GM10248 (cell line): ENCODE measurements at regions not wholly inside any gene's neighbourhood (a gene's known extent, or its start where the extent isn't known, plus 50 kb on each side); places are given as distances from the start of the nearest gene placed in this dataset.

Source experiments
- CTCF ChIA-PET: fragments of 300-600 bp; sonication (Branson Sonifier 250); formaldehyde crosslinking; extraction: SDS; loops from one replicate; lab custom pipeline; 2021; ENCODE audit warnings: antibody characterized with exemption; lab: Yijun Ruan, JAX
- POLR2A ChIA-PET: fragments of 350-650 bp; sonication (Branson Sonifier 250); formaldehyde crosslinking; extraction: SDS; loops from one replicate; lab custom pipeline; 2020; ENCODE audit warnings: antibody characterized with exemption; lab: Yijun Ruan, JAX
- DNase-seq: peaks from one replicate; pipeline ENCODE4 v3.0.0; 2012; ENCODE audit errors: extremely low spot score
- TF ChIP-seq, protein P1 (sequence below): IDR thresholded peaks from 2 replicates; pipeline ENCODE4 v1.5.1; 2012; ENCODE audit warnings: mild to moderate bottlenecking, low read depth; ENCODE audit errors: extremely low read depth, missing control alignments, control extremely low read depth

DNA sequence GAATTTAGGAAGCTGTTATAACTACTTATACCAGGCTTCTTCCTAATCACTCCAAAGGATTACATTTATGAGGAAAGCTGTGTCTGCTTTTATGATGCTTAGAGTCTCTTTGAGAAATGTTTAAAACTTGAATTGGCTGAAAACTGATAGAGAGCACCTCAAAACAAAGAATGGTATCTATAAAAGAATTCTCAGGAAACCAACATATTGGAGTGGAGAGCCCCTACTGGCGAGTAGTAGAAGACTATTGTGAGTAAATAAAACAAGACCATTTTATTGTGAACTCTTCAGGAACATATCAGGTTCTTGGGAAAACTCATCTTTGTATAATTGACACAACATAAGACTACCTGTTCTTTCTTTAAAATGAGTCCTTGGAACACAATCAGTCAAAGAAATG is 578.6 kb downstream of the RERGL start:
- no peak for DNase-seq
- CTCF ChIA-PET: no interaction called here
- POLR2A ChIA-PET: no interaction called here
- TF ChIP-seq, protein P1, sequence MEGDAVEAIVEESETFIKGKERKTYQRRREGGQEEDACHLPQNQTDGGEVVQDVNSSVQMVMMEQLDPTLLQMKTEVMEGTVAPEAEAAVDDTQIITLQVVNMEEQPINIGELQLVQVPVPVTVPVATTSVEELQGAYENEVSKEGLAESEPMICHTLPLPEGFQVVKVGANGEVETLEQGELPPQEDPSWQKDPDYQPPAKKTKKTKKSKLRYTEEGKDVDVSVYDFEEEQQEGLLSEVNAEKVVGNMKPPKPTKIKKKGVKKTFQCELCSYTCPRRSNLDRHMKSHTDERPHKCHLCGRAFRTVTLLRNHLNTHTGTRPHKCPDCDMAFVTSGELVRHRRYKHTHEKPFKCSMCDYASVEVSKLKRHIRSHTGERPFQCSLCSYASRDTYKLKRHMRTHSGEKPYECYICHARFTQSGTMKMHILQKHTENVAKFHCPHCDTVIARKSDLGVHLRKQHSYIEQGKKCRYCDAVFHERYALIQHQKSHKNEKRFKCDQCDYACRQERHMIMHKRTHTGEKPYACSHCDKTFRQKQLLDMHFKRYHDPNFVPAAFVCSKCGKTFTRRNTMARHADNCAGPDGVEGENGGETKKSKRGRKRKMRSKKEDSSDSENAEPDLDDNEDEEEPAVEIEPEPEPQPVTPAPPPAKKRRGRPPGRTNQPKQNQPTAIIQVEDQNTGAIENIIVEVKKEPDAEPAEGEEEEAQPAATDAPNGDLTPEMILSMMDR: no peak

DNA sequence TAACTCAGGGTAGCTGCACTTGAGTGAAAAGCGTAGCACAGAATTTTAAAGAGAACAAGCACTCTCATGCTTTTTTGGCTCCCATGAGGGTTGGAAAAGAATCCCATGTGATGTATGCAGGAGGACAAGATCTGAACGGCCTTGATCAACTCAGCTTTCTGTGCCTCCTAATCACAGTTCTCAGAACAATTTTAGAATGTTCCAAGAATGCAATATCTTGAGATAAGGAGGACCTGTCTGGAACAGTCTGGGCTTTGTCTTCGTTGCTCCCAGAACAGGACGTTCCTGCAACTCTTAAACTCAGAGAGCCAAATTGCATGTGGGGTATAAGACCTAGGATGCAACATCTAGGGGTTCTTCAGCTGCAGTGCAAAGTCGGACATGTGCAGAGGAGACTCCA is 582.7 kb downstream of the RERGL start:
- TF ChIP-seq, protein P1: no peak
- POLR2A ChIA-PET: no interaction called here
- no peak for DNase-seq
- CTCF ChIA-PET: interaction anchor here (1.1 kb wide), 1 partner anchor 22 kb away, joined by 3 read pairs; no protein-coding TSS in a partner anchor

DNA sequence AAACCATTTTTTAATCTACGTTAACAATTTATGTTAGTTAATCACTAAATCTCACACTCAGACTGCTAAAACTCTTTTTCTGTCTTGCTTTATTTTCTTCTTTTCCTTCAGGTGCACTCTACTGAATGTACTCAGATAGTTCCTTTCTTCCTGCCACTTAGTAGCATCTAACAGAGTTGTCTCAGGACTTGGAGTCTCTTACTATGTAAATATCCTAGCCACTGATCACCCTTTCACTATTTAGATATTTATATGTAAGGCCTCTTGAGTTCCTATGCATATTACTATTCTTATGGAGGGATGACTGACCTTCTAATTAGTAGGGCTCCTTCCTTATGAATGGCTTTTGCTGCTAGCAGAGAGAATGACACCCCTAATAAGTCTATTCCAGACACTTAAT is 586.3 kb downstream of the RERGL start:
- ChIA-PET CTCF (no interaction called here), POLR2A (no interaction called here)
- DNase-seq: no peak
- TF ChIP-seq, protein P1: no peak

DNA sequence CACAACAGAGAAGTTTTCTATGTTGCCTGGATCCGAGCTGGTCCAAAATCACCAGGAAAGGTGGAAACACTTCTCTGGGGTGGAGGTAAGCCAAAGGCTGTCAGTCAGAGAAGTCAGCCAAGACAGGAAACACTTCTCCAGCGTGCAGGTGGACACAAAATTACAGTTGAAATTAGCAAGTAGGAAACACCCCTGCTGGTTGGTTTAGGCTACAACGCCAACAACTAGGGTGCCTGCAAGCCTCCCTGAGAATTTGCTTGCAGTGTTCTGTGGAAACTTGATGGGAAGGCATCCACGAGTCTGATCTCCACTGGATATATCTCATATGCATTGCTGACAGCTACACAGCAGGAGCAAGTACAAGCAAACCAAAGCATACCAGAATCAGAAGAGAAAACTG is 600.5 kb downstream of the RERGL start:
- DNase-seq: no peak
- POLR2A ChIA-PET: no interaction called here
- CTCF ChIA-PET: no interaction called here
- TF ChIP-seq, protein P1: no peak

DNA sequence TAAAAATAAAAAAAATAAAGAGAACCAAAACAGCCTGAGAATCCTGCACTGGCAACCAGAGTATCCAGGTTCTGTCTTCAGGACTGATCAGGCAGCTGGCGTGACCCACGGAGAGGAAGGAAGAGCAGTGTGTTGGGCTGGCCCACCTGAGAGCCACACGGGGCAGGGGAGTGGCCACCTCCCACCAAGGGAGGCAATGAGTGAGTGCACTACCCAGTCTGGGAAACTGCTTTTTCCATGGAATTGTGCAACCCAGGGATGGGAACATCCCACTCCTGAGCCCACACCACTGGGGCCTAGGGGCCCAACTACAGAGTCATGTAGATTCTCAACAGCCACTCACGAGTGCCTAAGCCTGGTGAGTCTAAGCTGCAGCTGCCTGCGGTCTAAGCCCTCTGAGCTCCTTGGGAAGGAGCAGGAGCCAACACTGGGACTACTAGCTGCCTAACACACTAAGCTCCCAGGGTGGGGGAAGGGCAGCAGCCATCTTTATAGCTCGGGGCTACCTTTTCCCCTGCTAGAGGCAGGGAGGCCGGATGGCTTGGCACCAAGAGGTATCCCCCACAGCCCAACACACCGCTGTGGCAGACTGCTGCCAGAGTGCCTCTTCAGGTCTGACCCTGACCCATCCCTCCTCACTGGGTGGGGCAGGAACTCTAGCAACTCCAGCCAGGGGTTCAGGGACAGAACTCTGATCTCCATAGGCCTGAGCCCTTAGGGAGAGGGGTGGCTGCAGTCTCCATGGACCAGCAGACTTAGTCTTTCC is 610.9 kb downstream of the RERGL start:
- CTCF ChIA-PET: no interaction called here
- no peak for DNase-seq
- POLR2A ChIA-PET: no interaction called here
- TF ChIP-seq, protein P1: no peak

DNA sequence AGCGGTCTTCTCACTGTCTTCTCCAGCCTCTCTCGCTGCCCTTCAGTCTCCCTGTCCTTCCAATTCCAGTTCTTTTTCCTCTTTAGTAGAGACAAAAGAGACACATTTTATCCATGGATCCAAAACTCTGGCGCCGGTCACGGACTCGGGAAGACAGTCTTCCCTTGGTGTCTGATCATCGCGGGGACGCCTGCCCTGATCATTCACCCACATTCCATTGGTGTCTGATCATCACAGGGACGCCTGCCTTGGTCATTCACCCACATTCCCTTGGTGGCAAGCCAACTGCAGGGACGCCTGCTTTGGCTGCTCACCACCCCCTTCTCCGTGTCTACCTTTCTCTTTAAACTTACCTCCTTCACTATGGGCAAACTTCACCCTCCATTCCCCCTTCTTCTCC is 619.5 kb downstream of the RERGL start:
- TF ChIP-seq, protein P1: no peak
- no peak for DNase-seq
- ChIA-PET POLR2A (no interaction called here), CTCF (no interaction called here)
